ENCODE measurements at regions not wholly inside any gene's neighbourhood (a gene's known extent, or its start where the extent isn't known, plus 50 kb on each side); places are given as distances from the start of the nearest gene placed in this dataset.
A peak's percentile ranks its signal among the peaks of the same experiment; 100 is the strongest.

DNA sequence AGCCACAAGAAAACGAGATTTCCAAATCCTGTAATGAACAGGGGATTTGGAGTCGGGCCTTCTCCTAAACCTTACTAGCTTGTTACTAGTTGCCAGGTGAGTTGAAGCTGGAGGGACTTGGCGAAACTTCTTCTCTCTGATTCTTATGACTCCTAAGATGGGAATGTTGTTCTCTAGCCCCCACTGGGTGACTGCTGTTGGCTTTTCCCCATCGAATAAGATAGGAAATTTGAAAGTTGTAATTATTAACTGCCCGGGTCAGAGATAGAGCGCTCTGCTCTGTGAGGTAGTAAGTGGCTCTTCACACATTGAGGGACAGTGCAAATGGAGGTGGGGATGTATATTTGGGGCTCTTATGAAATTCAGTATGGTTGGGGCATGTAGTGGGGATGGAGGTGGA lies 111.2 kb upstream of the MBNL2 start:
- no peak for DNase-seq (ENCODE audit: low read depth)

DNA sequence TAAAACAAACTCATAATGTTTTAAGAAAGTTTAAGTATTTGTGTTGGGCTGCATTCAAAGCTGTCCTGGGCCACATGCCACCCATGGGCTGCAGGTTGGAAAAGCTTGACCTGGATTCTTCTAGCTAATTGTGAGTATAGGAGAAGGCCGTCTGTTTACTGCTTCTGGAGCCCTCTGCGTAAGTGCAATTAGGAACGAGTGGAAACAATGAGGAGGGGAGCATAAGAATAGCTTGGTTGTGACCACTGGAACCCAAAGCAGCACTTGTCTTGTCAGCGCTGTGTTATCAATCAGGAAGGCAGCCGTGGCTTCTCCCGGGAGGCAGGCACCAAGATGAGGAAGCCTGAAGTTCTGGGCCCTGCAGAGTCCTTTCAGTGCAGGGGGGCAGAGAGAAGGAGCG lies 110.4 kb upstream of the MBNL2 start:
- no peak for DNase-seq (ENCODE audit: low read depth)

DNA sequence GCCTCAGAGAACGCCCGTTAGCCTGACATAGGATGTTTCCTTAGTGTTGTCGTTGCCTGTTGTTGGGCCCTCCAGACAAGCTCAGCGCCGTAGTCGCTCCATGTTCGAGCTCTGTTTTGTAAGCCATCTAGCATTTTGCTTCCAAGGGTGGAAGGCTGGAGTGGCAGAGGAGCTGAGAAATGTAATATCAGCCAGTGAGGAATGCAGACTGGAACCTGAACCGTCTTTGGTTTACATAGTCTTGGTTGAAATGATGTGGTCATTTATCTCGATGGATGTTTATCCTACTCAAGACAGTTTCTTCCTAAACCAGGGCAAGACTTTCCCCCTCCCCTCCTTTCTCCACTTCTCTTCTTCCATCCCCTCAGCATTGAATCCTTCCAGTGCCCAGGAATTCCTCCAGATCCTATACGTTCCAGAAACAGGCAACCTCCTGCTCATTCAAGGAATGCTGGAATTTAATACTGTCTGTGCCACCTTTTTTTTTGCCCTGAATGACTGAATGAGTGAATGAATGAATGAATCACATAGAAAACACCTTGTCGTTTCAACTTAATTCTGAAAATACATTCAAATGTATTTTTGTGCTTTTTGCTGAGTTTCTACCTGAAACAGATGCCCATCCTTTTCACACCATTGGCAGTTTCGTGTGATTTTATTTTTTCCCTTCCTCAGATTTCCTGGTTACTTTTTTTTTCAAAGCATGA lies 109.5 kb upstream of the MBNL2 start:
- DNase-seq (ENCODE audit: low read depth), result no peak

DNA sequence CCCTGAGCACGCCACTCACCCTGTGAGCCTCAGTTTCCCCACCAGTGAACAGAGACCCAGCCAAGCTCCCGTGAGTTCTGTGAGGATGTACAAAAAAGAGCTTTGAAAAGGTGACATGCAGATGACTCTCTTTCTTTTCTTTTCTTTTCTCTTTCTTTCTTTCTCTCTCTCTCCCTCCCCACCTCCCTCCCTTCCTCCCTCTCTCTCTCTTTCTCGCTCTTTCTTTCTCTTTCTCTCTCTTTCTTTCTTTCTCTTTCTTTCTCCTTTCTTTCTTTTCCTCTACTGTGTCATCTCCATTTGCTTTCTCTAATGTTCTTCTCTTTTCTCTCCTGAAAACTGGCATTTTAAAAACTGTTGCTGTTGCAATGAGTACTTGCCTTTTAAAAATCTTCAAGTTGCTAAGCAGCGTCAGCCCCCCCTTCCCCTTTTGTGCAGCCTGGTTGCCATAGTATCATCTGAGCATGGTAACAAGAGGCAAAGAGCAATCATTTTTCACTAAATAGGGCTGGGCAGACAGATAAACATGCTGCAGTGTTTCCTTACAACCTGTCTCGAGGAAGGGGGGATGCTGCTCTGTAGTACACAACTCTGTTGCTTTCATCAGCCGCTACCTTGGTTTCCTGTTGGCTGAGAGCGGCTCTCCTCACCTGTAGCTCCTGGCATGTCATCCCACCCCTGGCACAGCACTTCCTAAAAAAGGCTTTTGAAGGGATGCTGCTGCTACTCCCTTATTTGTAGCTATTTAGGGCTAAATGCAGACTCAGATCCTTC lies 108.7 kb upstream of the MBNL2 start:
- no peak for DNase-seq (ENCODE audit: low read depth)

DNA sequence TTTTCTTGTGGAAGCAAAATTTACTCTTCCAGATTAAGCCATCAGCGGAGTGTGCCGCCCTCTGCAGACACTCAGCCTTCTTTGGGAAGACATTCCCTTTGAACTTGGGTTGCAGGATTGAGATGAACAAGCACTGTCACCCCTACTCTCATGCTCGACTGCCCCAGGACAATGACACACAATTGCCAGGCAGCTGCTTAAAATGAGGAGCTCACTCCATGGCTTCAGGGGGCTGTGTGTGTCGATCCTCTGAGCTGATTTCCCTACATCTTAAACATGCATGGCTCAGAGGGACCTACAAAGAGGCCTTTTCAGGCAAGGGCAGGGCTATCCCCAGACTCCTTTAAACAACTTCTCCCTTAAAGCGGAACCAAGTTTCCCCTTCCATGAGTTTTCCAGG lies 107.5 kb upstream of the MBNL2 start:
- DNase-seq (ENCODE audit: low read depth), result no peak

DNA sequence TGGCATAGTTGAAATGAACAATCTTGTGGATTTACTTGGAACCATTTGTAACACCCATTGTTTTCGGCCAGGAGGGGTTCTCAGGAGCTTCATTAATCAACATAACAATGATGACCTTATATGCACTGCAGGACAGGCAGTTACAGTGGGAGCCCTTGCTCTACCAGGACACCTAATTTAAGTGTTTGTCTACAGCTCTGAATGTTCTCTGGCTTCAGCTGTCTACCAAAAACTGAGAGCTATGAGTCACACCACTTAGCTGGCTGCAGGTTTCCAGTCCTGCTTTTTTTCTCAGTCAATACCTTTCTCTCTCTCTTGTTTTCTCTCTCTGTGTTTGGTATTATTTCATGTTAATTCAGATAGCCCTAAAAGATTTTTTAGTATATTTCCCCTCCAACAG lies 105.4 kb upstream of the MBNL2 start:
- DNase-seq (ENCODE audit: low read depth), result peak; percentile 79

DNA sequence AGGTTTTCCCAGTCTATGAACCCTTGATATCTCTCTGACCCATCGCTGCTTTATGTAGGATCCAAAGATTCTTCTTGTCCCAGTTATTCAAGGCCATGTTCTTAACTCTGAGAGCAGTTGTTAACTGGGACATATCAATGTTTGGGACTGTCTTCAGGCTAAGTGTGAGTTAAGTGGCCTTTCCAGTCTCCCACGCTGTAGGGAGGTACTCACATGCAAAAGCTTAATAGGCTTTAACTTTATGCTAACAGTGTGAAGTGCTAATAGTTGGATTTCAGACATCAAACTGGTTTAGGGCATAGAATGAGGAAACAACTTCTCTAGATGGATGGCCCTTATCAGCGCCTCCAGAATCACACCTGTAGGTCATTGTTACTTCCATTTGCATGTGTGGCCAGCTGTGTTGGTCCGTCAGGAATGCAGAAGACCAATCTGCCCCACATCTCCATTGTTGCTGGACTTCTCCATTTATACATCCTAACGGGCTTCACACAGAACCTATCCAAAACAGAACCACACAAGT lies 104.7 kb upstream of the MBNL2 start:
- no peak for DNase-seq (ENCODE audit: low read depth)

DNA sequence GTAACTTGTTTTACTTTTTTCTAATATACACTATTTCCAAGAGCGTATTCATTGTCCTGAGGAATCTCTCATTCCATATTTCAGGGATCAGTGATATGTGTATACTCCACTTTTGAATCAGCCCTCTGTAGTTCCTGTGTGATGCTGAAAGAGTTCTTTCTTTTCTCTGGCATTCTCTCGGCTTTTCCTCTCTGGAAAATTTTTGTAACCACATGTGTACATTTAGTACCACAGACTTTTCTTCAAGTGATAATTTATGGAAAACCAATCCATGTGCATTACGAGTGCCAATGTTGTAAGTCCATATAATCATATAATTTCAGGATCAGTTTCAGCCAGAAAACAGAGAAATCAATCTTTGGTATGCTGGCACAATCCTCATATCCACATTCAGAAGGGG lies 102.2 kb upstream of the MBNL2 start:
- no peak for DNase-seq (ENCODE audit: low read depth)

DNA sequence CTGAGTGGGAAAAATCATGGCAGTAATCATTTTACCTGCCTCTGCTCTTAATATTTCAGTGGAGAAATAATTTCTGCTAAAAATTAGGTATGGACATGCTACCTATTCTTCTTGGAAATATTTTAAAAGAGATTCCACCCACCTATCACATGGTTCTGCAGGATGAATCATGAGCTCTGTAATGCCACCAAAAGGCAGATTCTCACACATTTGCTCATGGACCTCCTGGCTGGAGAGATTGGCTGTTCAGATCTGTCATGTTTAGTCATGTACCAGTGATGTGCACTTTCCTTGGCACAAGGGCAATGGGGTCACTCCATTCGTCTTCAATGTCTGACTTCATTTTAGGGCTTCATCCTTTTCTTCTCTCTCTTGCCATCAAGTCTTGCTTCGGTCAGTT lies 101.8 kb upstream of the MBNL2 start:
- no peak for DNase-seq (ENCODE audit: low read depth)

DNA sequence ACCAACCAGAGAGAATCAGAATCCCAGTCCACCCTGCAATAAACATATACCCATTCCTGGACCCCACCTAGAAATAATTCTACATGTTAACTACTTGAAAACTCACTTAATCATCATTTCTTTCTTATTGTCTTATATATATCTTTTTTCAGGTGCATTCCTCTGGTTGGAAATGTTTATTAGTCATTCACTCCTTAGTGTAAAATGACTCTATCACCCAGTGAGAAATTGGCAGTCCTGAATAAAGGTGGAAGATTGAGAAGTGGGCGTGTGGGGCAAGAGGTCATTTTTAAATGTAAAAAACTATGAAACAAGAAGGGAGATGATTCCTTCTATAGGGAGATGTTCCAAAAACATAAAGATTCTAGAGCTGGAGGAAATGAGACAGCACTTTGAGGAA lies 101.2 kb upstream of the MBNL2 start:
- DNase-seq (ENCODE audit: low read depth), result no peak

DNA sequence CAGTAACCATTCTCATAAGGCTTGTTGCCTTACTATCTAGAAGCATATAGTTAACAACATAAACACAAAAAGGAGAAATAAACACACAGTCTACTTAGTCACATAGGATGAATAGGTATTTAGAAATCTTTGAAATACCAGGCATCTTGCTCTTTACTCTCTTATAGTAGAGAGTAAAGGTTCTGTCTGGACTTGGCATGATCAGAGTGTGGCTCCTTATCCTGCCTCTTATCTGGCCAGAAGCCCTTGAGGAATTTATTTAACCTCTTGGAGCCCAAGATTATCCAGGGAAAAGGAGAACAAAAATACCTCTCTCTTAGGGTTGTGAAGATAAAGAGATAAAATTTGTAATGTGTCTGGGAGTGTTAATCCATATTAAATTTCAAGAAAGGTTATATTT lies 100.2 kb upstream of the MBNL2 start:
- DNase-seq (ENCODE audit: low read depth), result no peak

DNA sequence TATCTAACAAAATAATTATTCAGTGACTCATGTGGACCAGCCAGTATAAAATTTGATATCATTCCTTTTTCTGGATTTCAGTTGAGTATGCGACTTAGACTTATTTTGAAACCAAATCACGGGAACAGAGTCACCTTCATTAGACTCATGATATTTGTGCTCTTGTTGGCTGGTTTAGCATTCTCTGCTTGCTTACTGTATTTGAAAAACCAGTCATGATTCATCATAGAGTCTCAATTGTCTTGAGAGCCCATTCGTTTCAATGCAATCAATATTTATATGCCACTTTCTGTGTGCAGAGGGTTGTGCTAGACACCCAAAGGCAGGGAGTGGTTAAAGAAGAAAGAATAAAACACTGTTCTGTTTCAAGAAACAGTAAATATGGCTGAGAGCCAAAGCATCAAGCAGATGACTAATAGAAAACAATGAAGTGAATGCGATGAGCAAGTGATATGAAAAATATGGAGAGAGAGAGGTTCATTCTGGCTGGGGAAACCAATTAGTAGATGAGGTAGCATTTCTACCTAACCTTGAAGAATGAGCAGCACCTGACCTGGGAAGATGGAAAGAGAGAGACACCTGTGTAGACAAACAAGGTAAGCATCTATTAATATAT lies 99.6 kb upstream of the MBNL2 start:
- DNase-seq (ENCODE audit: low read depth), result peak; percentile 51

DNA sequence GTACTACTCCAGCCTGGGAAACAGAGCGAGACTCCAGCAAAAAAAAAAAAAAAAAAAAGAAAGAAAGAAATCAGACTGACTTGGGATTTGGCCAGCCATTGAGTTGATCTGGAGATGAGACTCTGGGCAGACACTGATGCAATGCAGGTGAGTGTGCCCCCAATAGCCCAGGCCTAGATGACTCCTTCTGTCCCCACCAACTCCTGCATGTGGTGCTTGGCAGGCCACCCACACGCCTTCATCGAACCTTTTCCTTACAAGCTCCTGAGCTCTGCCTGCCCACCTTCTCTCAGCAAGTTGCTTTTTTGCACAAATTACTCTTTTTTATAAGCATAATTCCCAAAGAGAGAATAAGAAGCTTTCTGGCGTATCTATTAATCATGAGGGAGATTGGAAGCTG lies 97.9 kb upstream of the MBNL2 start:
- DNase-seq (ENCODE audit: low read depth), result no peak

DNA sequence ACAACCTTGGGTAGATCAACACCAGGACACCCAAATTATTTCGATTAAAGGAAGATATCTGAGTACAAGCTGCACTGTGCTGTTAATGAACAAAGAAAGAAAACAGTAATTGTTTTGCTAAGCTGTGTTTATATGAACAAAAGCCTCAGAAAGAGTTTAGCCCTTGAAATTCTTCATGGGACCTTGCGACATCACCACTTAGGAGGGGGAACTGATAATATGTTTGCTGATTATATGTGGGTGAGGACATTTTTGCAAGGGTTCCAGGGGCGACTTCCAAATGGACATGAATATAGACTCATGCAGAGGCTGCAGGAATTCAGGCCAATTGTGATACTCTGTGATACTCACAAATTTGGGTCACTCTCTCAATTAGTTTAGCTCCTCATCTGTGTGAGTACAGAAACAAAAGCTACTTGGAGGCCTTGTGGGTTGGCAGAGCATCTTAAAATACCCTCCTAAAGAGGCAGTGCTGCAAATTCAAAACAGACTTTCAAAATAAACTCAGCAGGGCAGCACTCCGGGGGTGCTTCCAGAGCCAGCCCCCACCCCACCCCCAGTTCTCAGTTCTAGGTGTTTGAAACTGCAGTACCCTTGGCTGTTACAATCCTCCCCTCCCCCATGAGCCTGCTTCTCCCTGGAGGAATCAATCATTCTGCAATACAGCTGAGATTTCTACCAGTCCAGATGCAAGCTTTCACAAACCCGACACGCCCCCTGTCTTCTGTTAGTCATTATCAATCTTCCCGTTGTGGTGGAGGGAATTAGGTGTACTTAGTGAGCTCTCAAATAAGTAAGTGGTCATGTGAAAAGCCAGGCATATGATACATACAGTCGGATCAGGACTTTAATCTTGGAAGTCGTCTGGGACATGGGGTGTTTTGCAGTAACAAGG lies 97.0 kb upstream of the MBNL2 start:
- peak; percentile 79 for DNase-seq (ENCODE audit: low read depth)

DNA sequence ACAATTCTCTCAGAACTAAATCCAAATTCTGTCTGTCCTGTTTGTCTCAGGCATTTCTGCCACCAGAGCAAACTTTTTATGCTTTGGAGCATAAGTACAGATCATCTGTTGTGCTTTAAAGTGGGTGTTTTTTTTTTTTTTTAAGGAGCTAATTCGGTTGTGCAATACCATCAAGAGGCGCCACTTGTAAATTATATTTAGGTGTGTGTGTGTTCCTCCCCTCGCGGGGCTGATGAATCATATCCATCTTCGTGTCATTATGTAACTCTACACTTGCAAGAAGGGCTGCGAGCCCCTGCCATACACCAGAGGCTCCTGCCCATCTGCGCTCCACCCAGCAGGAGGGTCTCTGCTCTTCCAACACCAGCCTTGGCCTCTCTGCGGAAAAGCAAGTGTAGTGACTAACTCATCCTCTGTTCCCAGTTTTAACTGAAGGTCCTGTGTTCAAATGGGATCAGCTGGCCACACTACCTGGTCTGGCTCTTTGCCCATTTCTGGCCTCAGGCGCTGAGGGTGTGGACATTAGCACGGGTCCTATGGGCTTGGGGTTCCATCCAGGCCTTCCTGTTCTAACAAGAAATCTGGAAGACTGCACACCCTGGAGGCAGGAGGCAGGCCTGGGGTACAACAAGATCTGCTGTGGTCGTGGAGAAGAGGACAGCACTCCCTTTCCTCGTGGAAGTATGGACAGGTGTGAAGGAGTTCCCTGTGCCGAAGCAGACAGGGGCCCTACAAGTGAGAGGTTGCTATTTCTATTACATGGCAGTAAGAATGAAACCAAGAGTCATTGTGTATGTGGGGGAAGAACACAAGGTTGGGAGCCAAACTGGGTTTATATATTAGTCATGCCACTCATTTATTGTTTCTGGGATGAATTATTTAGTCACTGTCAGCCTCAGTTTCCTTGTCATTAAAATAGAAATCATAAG lies 96.1 kb upstream of the MBNL2 start:
- DNase-seq (ENCODE audit: low read depth), result peak; percentile 80

DNA sequence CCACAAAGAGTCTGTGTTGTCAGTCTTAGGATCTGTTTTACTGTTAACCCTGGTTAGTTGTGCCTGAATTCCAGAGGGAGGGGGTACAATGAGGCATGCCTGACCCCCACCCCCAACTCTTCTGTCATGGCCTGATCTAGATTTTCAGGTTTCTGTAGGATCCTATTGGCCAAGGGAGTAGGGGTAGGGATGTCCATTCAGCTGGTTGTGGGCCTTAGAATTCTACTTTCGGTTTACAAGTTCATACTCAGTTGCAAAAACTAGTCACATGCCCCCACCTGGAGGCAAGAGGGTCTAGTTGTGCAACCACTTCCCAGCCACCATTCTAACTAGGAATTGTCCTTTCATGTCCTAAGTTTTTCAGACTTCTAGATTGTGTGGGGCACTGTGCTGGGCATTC lies 94.3 kb upstream of the MBNL2 start:
- DNase-seq (ENCODE audit: low read depth), result no peak

DNA sequence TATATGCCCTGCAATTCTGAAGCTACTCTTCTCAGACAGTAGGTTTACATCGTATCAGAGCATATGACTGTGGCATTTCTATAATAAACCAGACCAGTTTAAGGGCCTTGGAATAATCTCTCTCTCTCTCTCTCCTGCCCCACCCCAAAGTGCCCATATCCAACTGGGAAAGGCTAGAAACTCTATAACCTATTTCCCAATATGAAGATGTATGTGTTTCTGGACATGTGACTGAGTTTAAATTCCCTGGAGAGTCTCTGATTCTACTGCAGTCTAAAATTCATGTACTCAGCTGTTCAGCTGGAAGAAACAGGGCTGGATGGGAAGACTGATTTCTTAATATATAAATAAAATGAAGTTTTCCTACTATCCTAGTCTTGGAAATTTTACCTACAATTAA lies 91.9 kb upstream of the MBNL2 start:
- DNase-seq (ENCODE audit: low read depth), result peak; percentile 42

DNA sequence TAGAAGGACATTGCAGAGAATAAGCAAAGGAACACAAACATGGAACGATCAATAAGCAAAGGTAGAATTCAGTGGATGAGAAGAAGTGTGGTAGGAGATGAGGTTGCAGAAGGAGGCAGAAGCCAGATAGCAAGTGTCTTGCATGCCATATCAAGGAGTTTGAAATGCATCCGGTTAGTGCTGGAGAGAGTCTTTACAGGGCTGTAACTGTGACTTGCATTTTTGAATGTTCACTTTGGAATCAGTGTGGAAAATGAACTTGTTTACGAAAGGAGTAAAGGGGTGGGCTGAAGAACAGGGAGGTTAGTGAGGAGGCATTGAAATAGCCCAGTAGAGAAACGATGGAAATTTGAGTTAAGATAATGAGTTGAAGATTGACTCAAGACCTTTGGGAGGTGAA lies 90.7 kb upstream of the MBNL2 start:
- DNase-seq (ENCODE audit: low read depth), result no peak

DNA sequence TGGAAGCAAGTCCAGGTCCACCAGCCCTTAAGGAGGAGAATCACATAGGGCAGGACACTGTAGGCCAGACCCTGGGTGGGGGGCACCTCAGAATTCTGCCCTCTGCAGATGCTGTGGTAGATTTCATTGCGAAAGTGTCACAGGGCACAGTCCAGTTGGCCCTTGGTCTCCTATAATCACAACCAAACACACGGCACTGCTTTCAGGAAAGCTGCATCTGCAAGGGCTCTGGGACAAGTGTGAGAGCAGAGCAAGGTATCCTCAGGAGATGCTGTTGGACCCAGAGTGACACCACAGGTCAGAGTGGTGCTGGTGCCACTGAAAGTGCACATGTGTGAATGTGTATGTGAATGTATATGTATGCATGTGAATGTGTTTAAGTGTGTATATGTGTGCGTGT lies 88.6 kb upstream of the MBNL2 start:
- no peak for DNase-seq (ENCODE audit: low read depth)

DNA sequence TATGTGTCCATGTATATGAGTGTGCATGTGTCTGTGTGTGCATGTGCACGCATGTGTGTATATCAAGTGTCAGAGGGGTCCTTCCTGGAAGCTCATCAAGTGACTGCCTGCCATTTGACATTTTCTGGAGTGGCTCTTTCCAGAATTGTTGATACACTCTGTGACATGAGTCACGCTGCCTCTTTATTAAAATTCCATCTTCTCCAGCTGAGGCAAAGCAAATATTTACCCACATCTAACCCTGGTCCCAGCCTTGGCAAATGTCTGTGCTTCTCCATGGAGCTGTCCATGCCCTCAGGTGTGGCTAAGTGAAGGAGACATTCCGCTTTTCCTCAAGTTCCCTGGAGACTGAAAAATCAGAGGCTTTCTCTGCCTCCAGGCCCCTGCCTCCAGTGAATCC lies 88.2 kb upstream of the MBNL2 start:
- DNase-seq (ENCODE audit: low read depth), result no peak
